Ascending aorta (tissue), 2 donors: ENCODE measurements at regions not wholly inside any gene's neighbourhood (a gene's known extent, or its start where the extent isn't known, plus 50 kb on each side); places are given as distances from the start of the nearest gene placed in this dataset.
A peak's percentile ranks its signal among the peaks of the same experiment; 100 is the strongest.

ENCODE experiments used
- DNase-seq, 2 donors: peaks; one replicate each; pipeline ENCODE4 v3.0.0-alpha.2; 2019; ENCODE audit warnings: low spot score in 2 of 2
- H3K27ac ChIP-seq, 2 donors: fragments of 200-600 bp; sonication (generic); one replicate each; pipeline ENCODE4 v1.5.1; 2016 to 2017; ENCODE audit warnings: mild to moderate bottlenecking in 1 of 2
- H3K27me3 ChIP-seq: fragments of 200-600 bp; sonication (generic); one replicate; pipeline ENCODE4 v1.5.1; 2017
- H3K36me3 ChIP-seq, 2 donors: fragments of 200-600 bp; sonication (generic); one replicate each; pipeline ENCODE4 v1.5.1; 2016
- H3K4me1 ChIP-seq, 2 donors: fragments of 200-600 bp; sonication (generic); one replicate each; pipeline ENCODE4 v1.5.1; 2016 to 2017; ENCODE audit warnings: mild to moderate bottlenecking in 1 of 2
- H3K4me3 ChIP-seq, 2 donors: fragments of 200-600 bp; sonication (generic); one replicate each; pipeline ENCODE4 v1.5.1; 2016 to 2017; ENCODE audit warnings: mild to moderate bottlenecking in 1 of 2
- H3K9me3 ChIP-seq, 2 donors: fragments of 200-600 bp; sonication (generic); one replicate each; pipeline ENCODE4 v1.5.1; 2016
- intact Hi-C: fragments of 100-400 bp; cut with DNase I; formaldehyde crosslinking; loops from one replicate; pipeline ENCODE4 v1.15.1; 2023
- TF ChIP-seq, protein P1 (sequence below), 3 experiments: fragments of 200-600 bp in 2 of 3; fragments of 450-650 bp in 1 of 3; sonication (generic) in 2 of 3; IDR thresholded peaks; one replicate each; pipeline ENCODE4 v1.5.1; 2016 to 2019; ENCODE audit warnings: antibody characterized with exemption in 3 of 3, mild to moderate bottlenecking in 1 of 3, moderate library complexity in 1 of 3

DNA sequence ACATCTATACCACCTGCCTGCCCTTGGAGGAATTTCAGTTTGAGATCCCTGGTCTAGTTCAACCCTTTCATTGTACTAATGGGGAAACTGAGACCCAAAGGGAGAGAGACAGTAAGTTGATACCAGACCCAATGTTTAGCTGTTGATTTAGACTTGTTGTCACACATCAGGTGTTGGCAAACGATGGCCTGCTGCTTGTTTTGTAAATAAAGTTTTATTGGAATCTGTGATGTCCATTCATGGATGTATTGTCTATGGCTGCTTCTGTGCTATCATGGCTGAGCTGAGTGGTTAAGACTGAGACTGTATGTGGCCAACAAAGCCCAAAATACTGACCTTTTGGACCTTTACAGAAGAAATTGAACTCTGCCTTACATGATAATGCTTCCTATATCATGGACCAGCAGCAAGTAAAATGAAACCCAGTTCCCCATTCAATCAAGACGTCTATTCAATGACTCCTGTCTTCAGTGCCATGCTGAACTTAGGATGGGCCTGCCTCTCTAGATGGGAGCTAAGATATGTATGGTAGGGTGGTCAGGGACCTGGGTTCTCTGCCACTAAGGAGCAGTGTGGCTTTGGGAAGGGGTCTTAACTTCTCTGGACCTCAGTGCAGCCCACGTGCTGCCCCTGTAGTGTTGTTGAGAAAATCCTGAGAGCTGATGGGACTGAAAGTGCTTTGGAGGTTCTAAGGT is 111.0 kb downstream of the IRX5 start:
- DNase-seq: peak in 1 of 2 donors; percentile 3

DNA sequence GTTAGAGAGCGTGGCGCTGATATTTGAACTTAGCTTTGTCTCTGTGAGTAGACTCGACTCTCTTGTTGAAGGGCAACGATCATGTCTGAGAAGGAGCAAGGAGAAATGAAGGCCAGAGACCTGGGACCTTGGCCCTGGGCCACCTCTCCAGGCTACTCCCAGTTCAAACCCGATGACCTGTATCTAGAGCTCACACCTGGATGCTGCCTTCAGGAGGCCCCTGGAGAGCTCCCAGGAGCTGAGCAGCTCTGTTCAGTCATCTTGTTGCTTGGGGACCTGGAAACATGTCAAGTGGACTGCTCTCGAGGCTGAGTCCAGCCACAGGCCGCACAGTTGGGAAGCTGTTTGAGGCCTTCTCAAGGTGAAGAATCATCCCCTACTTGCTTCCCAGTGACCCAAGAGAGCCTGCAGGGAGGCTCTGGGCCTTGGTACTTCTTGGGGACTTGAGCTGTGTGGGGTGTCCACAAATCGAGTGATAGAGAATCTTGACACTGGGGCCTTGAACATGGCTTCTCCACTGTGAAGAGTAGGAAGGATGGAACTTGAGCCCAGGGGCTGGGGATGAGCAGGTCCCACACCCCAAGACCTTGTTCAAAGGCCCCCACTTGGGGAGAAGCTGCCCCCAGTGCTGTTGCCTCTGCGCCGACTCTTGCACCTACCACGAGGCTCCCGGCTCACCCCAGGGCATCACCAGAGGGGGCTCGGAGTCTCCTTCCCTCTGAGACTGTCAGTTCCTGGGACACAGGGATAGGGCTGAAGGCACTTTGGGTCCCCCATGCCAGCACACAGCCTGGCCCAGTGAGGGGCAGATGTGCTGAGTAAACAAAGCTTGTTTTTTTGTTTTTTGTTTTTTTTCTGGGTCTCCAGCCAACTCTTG is 112.1 kb downstream of the IRX5 start:
- intact Hi-C loops: no loop called here
- H3K4me1 ChIP-seq: no peaks in the 10 kb centered on the region
- TF ChIP-seq, protein P1, sequence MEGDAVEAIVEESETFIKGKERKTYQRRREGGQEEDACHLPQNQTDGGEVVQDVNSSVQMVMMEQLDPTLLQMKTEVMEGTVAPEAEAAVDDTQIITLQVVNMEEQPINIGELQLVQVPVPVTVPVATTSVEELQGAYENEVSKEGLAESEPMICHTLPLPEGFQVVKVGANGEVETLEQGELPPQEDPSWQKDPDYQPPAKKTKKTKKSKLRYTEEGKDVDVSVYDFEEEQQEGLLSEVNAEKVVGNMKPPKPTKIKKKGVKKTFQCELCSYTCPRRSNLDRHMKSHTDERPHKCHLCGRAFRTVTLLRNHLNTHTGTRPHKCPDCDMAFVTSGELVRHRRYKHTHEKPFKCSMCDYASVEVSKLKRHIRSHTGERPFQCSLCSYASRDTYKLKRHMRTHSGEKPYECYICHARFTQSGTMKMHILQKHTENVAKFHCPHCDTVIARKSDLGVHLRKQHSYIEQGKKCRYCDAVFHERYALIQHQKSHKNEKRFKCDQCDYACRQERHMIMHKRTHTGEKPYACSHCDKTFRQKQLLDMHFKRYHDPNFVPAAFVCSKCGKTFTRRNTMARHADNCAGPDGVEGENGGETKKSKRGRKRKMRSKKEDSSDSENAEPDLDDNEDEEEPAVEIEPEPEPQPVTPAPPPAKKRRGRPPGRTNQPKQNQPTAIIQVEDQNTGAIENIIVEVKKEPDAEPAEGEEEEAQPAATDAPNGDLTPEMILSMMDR (IDR thresholded peaks at IDR 0.05): no peak
- no peaks in the 10 kb centered on the region for H3K9me3 ChIP-seq
- no peaks in the 10 kb centered on the region for H3K27me3 ChIP-seq
- DNase-seq: peak in 1 of 2 donors; percentile 34
- H3K36me3 ChIP-seq: no peaks in the 10 kb centered on the region
- no peak overlapping the region for H3K27ac ChIP-seq
- no peak overlapping the region for H3K4me3 ChIP-seq

More for the DNA sequence above, 111.0 kb downstream of the IRX5 start:
- H3K27me3 ChIP-seq: no peaks in the 10 kb centered on the region
- H3K4me3 ChIP-seq: no peak overlapping the region
- H3K27ac ChIP-seq: no peak overlapping the region
- no peaks in the 10 kb centered on the region for H3K4me1 ChIP-seq
- TF ChIP-seq, protein P1 (IDR thresholded peaks at IDR 0.05): no peak
- intact Hi-C loops: no loop called here
- no peaks in the 10 kb centered on the region for H3K36me3 ChIP-seq
- H3K9me3 ChIP-seq: no peaks in the 10 kb centered on the region

DNA sequence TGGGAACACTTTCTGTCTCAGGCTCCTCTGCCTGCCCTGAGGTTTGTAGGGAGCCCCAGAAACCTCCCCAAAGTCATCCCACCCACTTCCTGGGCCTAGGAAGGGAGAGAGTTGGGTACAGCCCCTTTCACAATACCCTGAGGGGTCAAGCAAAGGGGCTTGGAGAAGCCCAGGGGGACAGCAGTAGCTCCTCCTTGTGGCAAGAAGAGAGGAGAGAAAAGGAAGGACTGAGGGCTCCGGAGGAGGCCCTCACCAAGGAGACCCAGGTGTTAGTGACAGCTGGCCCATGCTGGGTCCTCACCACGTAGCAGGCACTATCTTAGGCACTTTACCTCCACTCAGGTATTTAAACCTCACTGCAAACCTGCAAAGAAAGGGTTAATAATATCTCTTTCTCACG is 112.8 kb downstream of the IRX5 start:
- TF ChIP-seq, protein P1 (IDR thresholded peaks at IDR 0.05): no peak
- H3K4me1 ChIP-seq: no peaks in the 10 kb centered on the region
- H3K36me3 ChIP-seq: no peaks in the 10 kb centered on the region
- H3K27ac ChIP-seq: no peak overlapping the region
- H3K4me3 ChIP-seq: no peak overlapping the region
- H3K27me3 ChIP-seq: no peaks in the 10 kb centered on the region
- no peak for DNase-seq
- intact Hi-C loops: no loop called here
- no peaks in the 10 kb centered on the region for H3K9me3 ChIP-seq

DNA sequence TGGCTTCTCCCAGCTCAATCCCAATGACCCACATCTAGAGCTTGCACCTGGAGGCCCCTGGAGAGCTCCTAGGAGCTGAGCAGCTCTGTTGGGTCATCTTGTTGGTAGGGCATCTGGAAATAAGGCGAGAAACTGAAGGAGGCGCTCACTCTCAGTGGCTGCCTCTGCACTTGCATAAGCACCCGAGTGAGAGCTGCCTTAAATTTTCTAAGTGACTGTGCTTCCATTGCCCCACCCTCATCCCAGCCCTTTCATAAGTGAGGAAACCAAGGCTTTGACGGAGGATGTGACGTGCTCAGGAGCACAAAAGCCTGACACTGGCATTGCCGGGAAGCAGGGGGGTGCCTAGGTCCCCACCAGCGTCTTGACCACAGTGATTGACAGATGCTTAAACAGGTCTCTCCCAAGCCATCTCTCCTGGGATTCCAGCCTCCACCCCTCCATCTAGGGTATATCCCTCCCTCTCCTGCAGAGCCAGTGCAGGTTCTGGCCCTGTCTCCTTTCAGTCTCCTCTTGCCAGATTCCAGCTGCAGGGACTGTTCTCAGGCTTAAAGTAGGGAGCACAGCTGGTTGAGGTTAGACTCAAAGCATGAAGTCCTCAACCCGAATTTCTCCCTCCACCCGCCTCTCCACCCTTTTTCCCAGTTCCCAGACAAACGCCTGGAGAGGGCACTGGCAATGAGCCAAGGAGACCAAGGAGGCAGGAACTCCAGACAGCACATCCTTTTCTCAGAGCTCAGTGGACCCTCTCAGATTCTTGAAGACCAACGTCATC is 113.7 kb downstream of the IRX5 start:
- DNase-seq: peak in 1 of 2 donors; percentile 47
- H3K9me3 ChIP-seq: no peaks in the 10 kb centered on the region
- H3K27ac ChIP-seq: no peak overlapping the region
- intact Hi-C loops: no loop called here
- TF ChIP-seq, protein P1 (IDR thresholded peaks at IDR 0.05): no peak
- H3K4me1 ChIP-seq: no peaks in the 10 kb centered on the region
- H3K36me3 ChIP-seq: no peaks in the 10 kb centered on the region
- no peaks in the 10 kb centered on the region for H3K27me3 ChIP-seq
- H3K4me3 ChIP-seq: no peak overlapping the region

DNA sequence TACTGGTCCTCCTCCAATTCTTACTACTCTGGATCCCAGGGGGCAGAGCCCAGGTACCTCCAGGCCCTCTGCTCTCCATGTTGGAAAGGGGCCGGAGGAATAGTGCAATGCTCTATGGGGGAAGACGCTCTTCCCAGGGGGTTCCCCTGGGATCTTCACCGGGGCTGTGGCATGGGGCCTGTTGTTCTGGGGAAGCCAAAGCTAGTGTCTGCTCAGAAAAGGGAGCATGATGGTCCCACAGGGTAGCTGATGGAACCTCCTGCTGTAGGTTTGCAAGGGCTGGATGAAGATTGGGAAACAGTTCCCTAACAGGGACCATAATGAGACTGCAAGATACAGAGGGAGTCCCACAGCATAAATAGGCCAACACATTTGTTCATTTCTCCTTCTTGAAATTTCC is 114.7 kb downstream of the IRX5 start:
- Histone ChIP-seq H3K27me3 (no peaks in the 10 kb centered on the region), H3K36me3 (no peaks in the 10 kb centered on the region), H3K4me1 (no peaks in the 10 kb centered on the region), H3K4me3 (no peak overlapping the region), H3K27ac (no peak overlapping the region), H3K9me3 (no peaks in the 10 kb centered on the region)
- intact Hi-C loops: no loop called here
- TF ChIP-seq, protein P1 (IDR thresholded peaks at IDR 0.05): no peak
- DNase-seq: no peak
